NOMO-1 (cell line): ENCODE measurements at regions not wholly inside any gene's neighbourhood (a gene's known extent, or its start where the extent isn't known, plus 50 kb on each side); places are given as distances from the start of the nearest gene placed in this dataset.

Experiments used
- DNase-seq, 2 experiments: peaks; one replicate each; lab custom pipeline; 2025; ENCODE audit not compliant: unreplicated experiment in 2 of 2; lab: John Stamatoyannopoulos, UW

GRCh38 chr15:87639305-87640011 lies 617.1 kb downstream of the NTRK3 start:
- no peak for DNase-seq

GRCh38 chr15:87638554-87639083 lies 617.9 kb downstream of the NTRK3 start:
- no peak for DNase-seq

- no peak for DNase-seq
Measured at GRCh38 chr15:87634361-87634760, 622.2 kb downstream of the NTRK3 start.

GRCh38 chr15:87633525-87633924 lies 623.0 kb downstream of the NTRK3 start:
- DNase-seq = peak; percentile 63 to 82

GRCh38 chr15:87632364-87632763 lies 624.2 kb downstream of the NTRK3 start:
- DNase-seq = no peak

GRCh38 chr15:87631775-87632174 lies 624.8 kb downstream of the NTRK3 start:
- no peak for DNase-seq

GRCh38 chr15:87631093-87631492 lies 625.4 kb downstream of the NTRK3 start:
- DNase-seq = no peak

DNA sequence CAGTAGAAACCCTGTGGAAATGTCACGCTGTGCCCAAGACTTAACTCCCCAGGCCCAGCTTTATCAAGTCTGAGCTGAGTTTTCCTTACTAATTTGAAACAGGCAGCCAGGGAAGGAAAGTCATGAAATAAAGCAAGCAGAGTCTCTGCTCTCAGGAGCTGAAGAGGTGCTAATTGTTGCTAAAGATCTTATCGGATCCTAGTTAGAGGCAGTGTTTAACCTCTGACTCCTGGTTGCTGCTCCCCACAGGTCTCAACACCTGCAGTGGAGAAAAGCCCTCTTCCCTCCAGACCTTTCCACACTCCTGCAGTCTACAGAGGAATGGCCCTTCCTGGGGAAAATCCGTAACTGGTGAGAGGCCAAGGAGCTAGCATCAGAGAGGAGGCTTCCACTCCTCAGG lies 628.2 kb downstream of the NTRK3 start:
- DNase-seq = no peak

DNA sequence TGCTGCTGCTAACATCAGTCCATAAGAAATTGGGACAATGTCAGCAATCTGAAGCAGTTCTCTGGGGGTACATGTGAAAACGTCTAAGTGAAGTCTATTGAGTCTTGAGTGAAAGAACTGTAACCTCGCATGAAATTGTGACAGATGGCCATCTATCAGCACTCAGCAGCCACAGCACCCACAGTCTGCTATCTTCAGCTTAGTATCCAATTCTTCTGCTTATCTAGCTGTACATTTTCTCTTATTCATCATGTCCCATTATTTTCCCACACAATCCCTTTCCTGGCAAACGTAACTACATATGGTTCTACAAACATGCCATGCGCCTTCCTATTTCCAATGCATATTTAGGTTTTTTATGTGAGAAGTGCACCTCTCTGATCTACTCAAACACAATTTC lies 629.7 kb downstream of the NTRK3 start:
- no peak for DNase-seq

GRCh38 chr15:87623832-87624231 lies 632.7 kb downstream of the NTRK3 start:
- DNase-seq = no peak

DNA sequence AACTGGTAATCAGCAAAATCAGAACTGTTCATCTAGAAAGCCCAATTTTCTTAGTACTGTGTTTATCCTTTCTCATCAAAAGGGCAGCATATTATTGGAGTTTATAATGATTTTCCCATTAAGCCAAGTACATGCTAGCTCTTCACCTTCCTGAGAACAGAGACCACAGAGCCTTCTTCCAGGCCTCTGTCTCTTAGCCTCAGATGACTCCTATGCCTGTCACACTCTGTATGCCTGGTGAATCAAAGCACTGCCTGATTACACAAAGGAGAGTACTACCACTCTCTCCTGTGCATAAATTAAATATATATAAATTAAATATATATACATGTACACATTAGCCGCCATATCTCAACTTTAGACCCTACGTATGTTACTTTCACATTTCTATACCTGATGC lies 636.1 kb downstream of the NTRK3 start:
- DNase-seq = no peak

GRCh38 chr15:87619161-87619960 lies 637.2 kb downstream of the NTRK3 start:
- DNase-seq = peak; percentile 12 to 36

GRCh38 chr15:87618203-87618725 lies 638.3 kb downstream of the NTRK3 start:
- no peak for DNase-seq

GRCh38 chr15:87614704-87615103 lies 641.8 kb downstream of the NTRK3 start:
- no peak for DNase-seq

- peak; percentile 89 to 94 for DNase-seq
Measured at GRCh38 chr15:87610366-87610765, 646.2 kb downstream of the NTRK3 start.

DNA sequence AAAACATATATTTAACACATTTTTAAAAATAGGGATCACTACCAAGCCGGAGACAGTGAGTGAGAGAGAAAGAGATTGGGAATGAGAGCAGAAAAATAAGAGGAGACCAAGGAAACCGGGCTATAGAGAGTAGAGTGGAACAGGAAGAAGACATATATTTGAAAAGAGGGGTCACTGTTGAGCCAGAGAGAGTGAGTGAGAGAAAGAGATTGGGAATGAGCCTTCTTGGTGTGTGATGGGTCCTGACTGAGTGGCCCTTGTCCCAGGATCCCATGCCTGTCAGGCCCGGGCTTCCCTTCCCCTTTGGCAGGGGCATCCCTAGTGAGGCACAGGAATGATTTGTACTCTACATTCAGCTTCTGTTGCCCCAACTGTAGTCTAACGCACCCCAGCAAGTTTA lies 646.6 kb downstream of the NTRK3 start:
- DNase-seq = no peak

- peak in 1 of 2 experiments; percentile 22 for DNase-seq
Measured at GRCh38 chr15:87609474-87609873, 647.1 kb downstream of the NTRK3 start.

GRCh38 chr15:87608238-87609028 lies 648.1 kb downstream of the NTRK3 start:
- no peak for DNase-seq

DNA sequence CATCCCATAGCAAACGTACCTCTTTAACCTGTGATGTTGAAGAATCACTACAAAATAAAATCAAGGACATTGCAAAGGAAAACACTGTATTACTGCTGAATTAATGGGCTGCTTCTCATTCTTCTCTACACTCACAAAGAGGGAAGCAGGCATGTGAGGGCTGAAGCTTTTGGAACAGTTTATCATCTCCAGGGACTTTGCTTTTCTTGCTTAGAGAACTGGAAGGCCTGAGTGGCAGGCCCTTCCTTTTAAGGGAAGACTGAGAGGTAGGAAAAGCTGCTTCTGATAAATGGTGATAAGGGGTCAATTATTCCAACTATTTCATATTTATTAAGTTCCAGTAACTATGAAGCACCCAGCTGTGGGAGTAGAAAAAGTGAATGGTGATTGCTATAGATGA lies 649.6 kb downstream of the NTRK3 start:
- no peak for DNase-seq

DNA sequence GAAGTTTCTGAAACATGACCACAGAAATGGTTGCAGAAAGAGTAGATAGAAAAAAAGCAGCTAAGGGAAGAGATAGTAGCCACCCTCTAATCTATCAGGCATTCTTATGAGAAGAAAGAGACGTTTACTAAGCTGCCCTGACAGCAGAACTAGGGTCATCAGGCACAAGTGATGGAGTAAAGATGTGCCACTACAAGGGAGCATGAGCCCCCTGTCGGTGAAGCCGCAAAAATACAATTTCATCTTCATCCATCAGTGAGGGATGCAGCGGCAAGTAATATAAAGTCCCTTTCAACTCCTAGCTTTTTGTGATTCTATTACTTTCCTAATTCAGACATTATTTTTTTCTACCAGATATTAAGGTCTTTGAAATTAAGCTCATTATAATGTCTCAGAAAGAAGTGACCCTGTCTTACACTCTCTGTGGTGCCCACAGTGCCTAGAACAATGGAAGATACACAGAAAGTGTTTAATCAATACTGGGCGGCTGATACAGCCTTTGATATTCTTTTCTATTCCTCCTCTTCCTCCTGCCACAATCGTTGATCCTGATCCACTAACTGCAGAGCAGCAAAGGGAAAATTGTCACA lies 651.6 kb downstream of the NTRK3 start:
- DNase-seq = peak in 1 of 2 experiments; percentile 24

GRCh38 chr15:87602371-87602770 lies 654.2 kb downstream of the NTRK3 start:
- DNase-seq = no peak
